Glutamatergic neuron (in vitro differentiated cells): ENCODE measurements at regions not wholly inside any gene's neighbourhood (a gene's known extent, or its start where the extent isn't known, plus 50 kb on each side); places are given as distances from the start of the nearest gene placed in this dataset.
"Not testable (repeated sequence)": the region's sequence is repeated elsewhere in the genome, so short reads cannot be mapped to it uniquely, and the experiment has no call there.

Experiments used
- DNase-seq: peaks from one replicate; pipeline ENCODE4 v3.0.0; 2022
- H3K27ac Mint-ChIP-seq: one replicate; pipeline ENCODE4 v1.8.0; 2020; ENCODE audit warnings: mild to moderate bottlenecking, mixed read lengths, inconsistent platforms; ENCODE audit not compliant: unreplicated experiment
- H3K27me3 Mint-ChIP-seq: one replicate; pipeline ENCODE4 v1.8.0; 2020; ENCODE audit warnings: mild to moderate bottlenecking, moderate library complexity, mixed read lengths, inconsistent platforms; ENCODE audit not compliant: unreplicated experiment
- H3K36me3 Mint-ChIP-seq: one replicate; pipeline ENCODE4 v1.8.0; 2020; ENCODE audit warnings: mild to moderate bottlenecking, mixed read lengths, inconsistent platforms; ENCODE audit not compliant: unreplicated experiment
- H3K4me1 Mint-ChIP-seq: one replicate; pipeline ENCODE4 v1.8.0; 2020; ENCODE audit warnings: mild to moderate bottlenecking, low read depth, mixed read lengths, inconsistent platforms; ENCODE audit not compliant: unreplicated experiment
- H3K4me3 Mint-ChIP-seq: one replicate; pipeline ENCODE4 v1.8.0; 2020; ENCODE audit warnings: mild to moderate bottlenecking, mixed read lengths, inconsistent platforms; ENCODE audit not compliant: unreplicated experiment
- H3K9me3 Mint-ChIP-seq: one replicate; pipeline ENCODE4 v1.8.0; 2020; ENCODE audit warnings: mild to moderate bottlenecking, moderate library complexity, mixed read lengths, inconsistent platforms; ENCODE audit not compliant: unreplicated experiment
- TF ChIP-seq, protein P1 (sequence below): fragments of 200-600 bp; sonication (generic); IDR thresholded peaks from one replicate; pipeline ENCODE4 v1.5.0; 2021; ENCODE audit not compliant: partially characterized antibody, unreplicated experiment

GRCh38 chr12:63450816-63451215 lies 217.5 kb downstream of the DPY19L2 start:
- Mint-ChIP-seq H3K4me1 (no peaks in the 10 kb centered on the region), H3K36me3 (no peaks in the 10 kb centered on the region)

DNA sequence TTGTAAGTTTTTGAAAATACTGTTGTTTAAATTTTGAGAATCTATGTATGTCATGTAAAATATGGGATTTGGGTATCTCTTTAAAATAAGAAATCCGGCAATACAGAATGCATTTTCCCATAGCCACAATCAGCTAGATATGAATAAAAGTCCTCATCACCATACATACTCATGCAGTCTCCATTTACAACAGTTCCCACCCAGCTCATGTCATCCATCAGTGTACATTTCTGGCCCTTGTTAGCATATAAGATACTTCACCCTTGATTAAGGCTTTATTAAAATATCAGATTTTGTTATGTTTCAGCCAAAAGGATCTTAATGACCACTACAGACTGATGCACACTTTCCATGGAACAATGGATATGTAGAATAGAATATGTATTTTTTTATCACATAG lies 218.0 kb downstream of the DPY19L2 start:
- Mint-ChIP-seq H3K4me3 (no peak overlapping the region), H3K36me3 (no peaks in the 10 kb centered on the region), H3K4me1 (no peaks in the 10 kb centered on the region), H3K27me3 (no peaks in the 10 kb centered on the region), H3K9me3 (no peaks in the 10 kb centered on the region), H3K27ac (no peak overlapping the region)
- DNase-seq: no peak
- TF ChIP-seq, protein P1, sequence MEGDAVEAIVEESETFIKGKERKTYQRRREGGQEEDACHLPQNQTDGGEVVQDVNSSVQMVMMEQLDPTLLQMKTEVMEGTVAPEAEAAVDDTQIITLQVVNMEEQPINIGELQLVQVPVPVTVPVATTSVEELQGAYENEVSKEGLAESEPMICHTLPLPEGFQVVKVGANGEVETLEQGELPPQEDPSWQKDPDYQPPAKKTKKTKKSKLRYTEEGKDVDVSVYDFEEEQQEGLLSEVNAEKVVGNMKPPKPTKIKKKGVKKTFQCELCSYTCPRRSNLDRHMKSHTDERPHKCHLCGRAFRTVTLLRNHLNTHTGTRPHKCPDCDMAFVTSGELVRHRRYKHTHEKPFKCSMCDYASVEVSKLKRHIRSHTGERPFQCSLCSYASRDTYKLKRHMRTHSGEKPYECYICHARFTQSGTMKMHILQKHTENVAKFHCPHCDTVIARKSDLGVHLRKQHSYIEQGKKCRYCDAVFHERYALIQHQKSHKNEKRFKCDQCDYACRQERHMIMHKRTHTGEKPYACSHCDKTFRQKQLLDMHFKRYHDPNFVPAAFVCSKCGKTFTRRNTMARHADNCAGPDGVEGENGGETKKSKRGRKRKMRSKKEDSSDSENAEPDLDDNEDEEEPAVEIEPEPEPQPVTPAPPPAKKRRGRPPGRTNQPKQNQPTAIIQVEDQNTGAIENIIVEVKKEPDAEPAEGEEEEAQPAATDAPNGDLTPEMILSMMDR: no peak

More at GRCh38 chr12:63450816-63451215, 217.5 kb downstream of the DPY19L2 start:
- Mint-ChIP-seq H3K9me3 (no peaks in the 10 kb centered on the region), H3K27me3 (no peaks in the 10 kb centered on the region), H3K27ac (no peak overlapping the region), H3K4me3 (no peak overlapping the region)
- DNase-seq: no peak
- TF ChIP-seq, protein P1: no peak

- Mint-ChIP-seq H3K9me3 (no peaks in the 10 kb centered on the region), H3K4me1 (no peaks in the 10 kb centered on the region), H3K36me3 (no peaks in the 10 kb centered on the region), H3K27ac (no peak overlapping the region), H3K4me3 (no peak overlapping the region), H3K27me3 (no peaks in the 10 kb centered on the region)
- TF ChIP-seq, protein P1: no peak
- DNase-seq: no peak
Observed at GRCh38 chr12:63445224-63445880, 222.9 kb downstream of the DPY19L2 start.

DNA sequence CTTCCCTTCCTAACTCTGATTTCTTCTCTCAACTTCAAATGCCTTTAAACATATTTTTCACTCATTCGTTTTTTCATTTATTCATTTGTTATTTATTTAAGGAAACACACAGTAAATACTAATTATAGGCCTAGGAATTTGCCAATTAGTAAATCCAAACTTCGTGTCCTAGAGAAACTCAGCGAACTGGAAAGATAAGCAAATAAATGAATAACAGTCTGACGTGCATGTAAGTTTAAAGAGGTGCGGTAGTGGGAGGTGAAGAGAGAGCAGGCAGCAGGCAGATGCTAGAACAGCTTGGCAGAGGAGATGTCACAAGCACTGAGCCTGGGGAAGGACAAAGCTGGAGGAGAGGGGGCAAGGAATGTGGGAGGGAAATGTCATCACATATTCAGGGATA lies 228.2 kb downstream of the DPY19L2 start:
- TF ChIP-seq, protein P1: no peak
- peaks cover 3% of the 10 kb centered on the region for H3K27me3 Mint-ChIP-seq
- no peaks in the 10 kb centered on the region for H3K4me1 Mint-ChIP-seq
- no peaks in the 10 kb centered on the region for H3K36me3 Mint-ChIP-seq
- no peak for DNase-seq
- no peak overlapping the region for H3K27ac Mint-ChIP-seq
- H3K9me3 Mint-ChIP-seq: no peaks in the 10 kb centered on the region
- no peak overlapping the region for H3K4me3 Mint-ChIP-seq

GRCh38 chr12:63434384-63434783 lies 233.9 kb downstream of the DPY19L2 start:
- not testable (repeated sequence) for H3K36me3 Mint-ChIP-seq, H3K27me3 Mint-ChIP-seq, H3K27ac Mint-ChIP-seq, H3K4me3 Mint-ChIP-seq, H3K4me1 Mint-ChIP-seq, DNase-seq, H3K9me3 Mint-ChIP-seq

DNA sequence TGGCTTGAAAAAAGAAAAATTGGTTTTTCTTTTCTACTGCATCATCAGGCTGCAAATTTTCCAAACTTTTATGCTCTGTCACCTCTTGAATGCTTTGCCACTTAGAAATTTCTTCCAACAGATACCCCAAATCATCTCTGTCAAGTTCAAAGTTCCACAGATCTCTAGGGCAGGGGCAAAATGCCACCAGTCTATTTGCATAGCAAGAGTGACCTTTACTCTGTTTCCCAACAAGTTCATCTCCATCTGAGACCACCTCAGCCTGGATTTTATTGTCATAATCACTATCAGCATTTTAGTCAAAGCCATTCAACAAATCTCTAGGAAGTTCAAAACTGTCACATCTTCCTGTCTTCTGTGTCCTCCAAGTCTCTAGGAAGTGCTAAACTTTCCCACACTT lies 240.3 kb downstream of the DPY19L2 start:
- not testable (repeated sequence) for H3K4me1 Mint-ChIP-seq, H3K36me3 Mint-ChIP-seq, H3K27ac Mint-ChIP-seq, H3K4me3 Mint-ChIP-seq, H3K27me3 Mint-ChIP-seq, H3K9me3 Mint-ChIP-seq, DNase-seq

- H3K36me3 Mint-ChIP-seq, H3K27me3 Mint-ChIP-seq, H3K4me3 Mint-ChIP-seq, H3K9me3 Mint-ChIP-seq, H3K27ac Mint-ChIP-seq, H3K4me1 Mint-ChIP-seq, DNase-seq: not testable (repeated sequence)
Observed at GRCh38 chr12:63427029-63427428, 241.3 kb downstream of the DPY19L2 start.
